WTC11 (cell line): ENCODE measurements at regions not wholly inside any gene's neighbourhood (a gene's known extent, or its start where the extent isn't known, plus 50 kb on each side); places are given as distances from the start of the nearest gene placed in this dataset.

Experiments used
- ATAC-seq: fragments of 200-7000 bp; cut with Tn5 transposase; 2 replicates; pipeline ENCODE4 v1.10.0; 2021; ENCODE audit warnings: mild to moderate bottlenecking, moderate library complexity
- CTCF ChIA-PET: fragments of 300-600 bp; sonication (Branson Sonifier 250); formaldehyde crosslinking; loops from one replicate; lab custom pipeline; 2021; ENCODE audit warnings: antibody characterized with exemption; lab: Charles Lee
- POLR2A ChIA-PET: fragments of 350-600 bp; sonication (Branson Sonifier 250); formaldehyde crosslinking; loops from one replicate; lab custom pipeline; 2021; ENCODE audit warnings: antibody characterized with exemption; lab: Charles Lee
- DNase-seq: peaks from one replicate; pipeline ENCODE4 v3.0.0; 2021; ENCODE audit warnings: low spot score
- H3K27ac Mint-ChIP-seq: 2 replicates; pipeline ENCODE4 v1.8.0; 2021; ENCODE audit warnings: mixed read lengths
- H3K27me3 Mint-ChIP-seq: 2 replicates; pipeline ENCODE4 v1.8.0; 2021; ENCODE audit warnings: low read depth, mild to moderate bottlenecking, moderate library complexity, mixed read lengths
- H3K36me3 Mint-ChIP-seq: 2 replicates; pipeline ENCODE4 v1.8.0; 2021; ENCODE audit warnings: mixed read lengths
- H3K4me1 Mint-ChIP-seq: 2 replicates; pipeline ENCODE4 v1.8.0; 2022; ENCODE audit warnings: mixed read lengths
- H3K4me3 Mint-ChIP-seq: 2 replicates; pipeline ENCODE4 v1.8.0; 2021; ENCODE audit warnings: mild to moderate bottlenecking, moderate library complexity, mixed read lengths
- H3K9me3 Mint-ChIP-seq: 2 replicates; pipeline ENCODE4 v1.8.0; 2021; ENCODE audit warnings: mixed read lengths
- ARID4B ChIP-seq: sonication (generic); formaldehyde crosslinking; IDR thresholded peaks from 2 replicates; pipeline ENCODE4 v1.8.0; 2023; ENCODE audit warnings: missing genetic modification reagents, mild to moderate bottlenecking, borderline replicate concordance
- ATF1 ChIP-seq: sonication (generic); formaldehyde crosslinking; IDR thresholded peaks from 2 replicates; pipeline ENCODE4 v1.8.1; 2023; ENCODE audit warnings: mild to moderate bottlenecking, moderate library complexity, missing genetic modification reagents
- ATF6 ChIP-seq: sonication (generic); formaldehyde crosslinking; IDR thresholded peaks from 2 replicates; pipeline ENCODE4 v1.8.1; 2023; ENCODE audit warnings: mild to moderate bottlenecking, missing genetic modification reagents
- CDX4 ChIP-seq: fragments of 250-450 bp; sonication (Bioruptor Pico); IDR thresholded peaks from 2 replicates; pipeline ENCODE4 v1.9.0; 2021; ENCODE audit warnings: moderate library complexity, mild to moderate bottlenecking, inconsistent platforms, borderline replicate concordance
- ESRRA ChIP-seq: sonication (generic); formaldehyde crosslinking; IDR thresholded peaks from 2 replicates; pipeline ENCODE4 v1.8.1; 2022; ENCODE audit warnings: mild to moderate bottlenecking, missing genetic modification reagents, borderline replicate concordance
- MYBL2 ChIP-seq: sonication (generic); formaldehyde crosslinking; IDR thresholded peaks from 2 replicates; pipeline ENCODE4 v1.8.1; 2023; ENCODE audit warnings: mild to moderate bottlenecking, moderate library complexity, missing genetic modification reagents
- NR2C2 ChIP-seq: sonication (generic); formaldehyde crosslinking; IDR thresholded peaks from 2 replicates; pipeline ENCODE4 v1.8.0; 2022; ENCODE audit warnings: mild to moderate bottlenecking, missing genetic modification reagents
- PRRX2 ChIP-seq: fragments of 250-450 bp; sonication (Bioruptor Pico); IDR thresholded peaks from 2 replicates; pipeline ENCODE4 v1.8.0; 2021; ENCODE audit warnings: mild to moderate bottlenecking
- SMAD4 ChIP-seq: sonication (generic); formaldehyde crosslinking; IDR thresholded peaks from 2 replicates; pipeline ENCODE4 v1.8.0; 2022; ENCODE audit warnings: mild to moderate bottlenecking, missing genetic modification reagents
- USF2 ChIP-seq: sonication (generic); formaldehyde crosslinking; IDR thresholded peaks from 2 replicates; pipeline ENCODE4 v1.8.1; 2023; ENCODE audit warnings: mild to moderate bottlenecking, missing genetic modification reagents, moderate library complexity
- ZNF138 ChIP-seq: sonication (generic); formaldehyde crosslinking; conservative IDR thresholded peaks from 2 replicates; pipeline ENCODE4 v1.8.1; 2022; ENCODE audit warnings: mild to moderate bottlenecking, moderate library complexity, missing genetic modification reagents
- ZNF416 ChIP-seq: fragments of 250-450 bp; sonication (Bioruptor Pico); IDR thresholded peaks from 2 replicates; pipeline ENCODE4 v1.9.0; 2021; ENCODE audit warnings: mild to moderate bottlenecking, inconsistent platforms
- ZNF671 ChIP-seq: fragments of 250-450 bp; sonication (Bioruptor Pico); IDR thresholded peaks from 2 replicates; pipeline ENCODE4 v1.8.0; 2021; ENCODE audit warnings: mild to moderate bottlenecking
- TF ChIP-seq, protein P1 (sequence below): sonication (generic); formaldehyde crosslinking; IDR thresholded peaks from 2 replicates; pipeline ENCODE4 v1.8.0; 2023; ENCODE audit warnings: missing genetic modification reagents
- TF ChIP-seq, protein P2 (sequence below): sonication (generic); formaldehyde crosslinking; conservative IDR thresholded peaks from 2 replicates; pipeline ENCODE4 v1.8.1; 2023; ENCODE audit warnings: mild to moderate bottlenecking, low read depth, missing genetic modification reagents, moderate library complexity
- TF ChIP-seq, protein P3 (sequence below): fragments of 200-600 bp; IDR thresholded peaks from 2 replicates; pipeline ENCODE4 v1.8.0; 2022; ENCODE audit warnings: antibody characterized with exemption

DNA sequence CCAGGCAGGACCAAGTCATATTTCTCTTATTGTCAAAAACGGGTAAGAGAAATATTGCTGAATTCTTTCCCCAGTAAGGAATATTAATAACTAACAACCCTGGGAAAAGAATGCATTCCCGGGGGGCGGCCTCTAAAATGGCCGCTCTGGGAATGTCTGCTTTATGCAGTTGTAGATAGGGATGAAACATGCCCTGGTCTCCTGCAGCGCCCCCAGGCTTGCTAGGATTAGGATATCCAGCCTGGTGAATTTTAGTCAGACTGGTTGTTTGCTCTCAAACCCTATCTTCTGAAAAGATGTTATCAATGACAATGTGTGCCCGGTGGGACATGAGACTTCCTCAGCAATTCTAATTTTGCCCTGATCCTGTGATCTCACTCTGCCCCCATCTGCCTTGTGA is 448.1 kb downstream of the PTH2R start (continued):
- TF ChIP-seq ARID4B (CRISPR knock-in tag) (no peak), SMAD4 (CRISPR knock-in tag) (no peak)
- TF ChIP-seq, protein P1, sequence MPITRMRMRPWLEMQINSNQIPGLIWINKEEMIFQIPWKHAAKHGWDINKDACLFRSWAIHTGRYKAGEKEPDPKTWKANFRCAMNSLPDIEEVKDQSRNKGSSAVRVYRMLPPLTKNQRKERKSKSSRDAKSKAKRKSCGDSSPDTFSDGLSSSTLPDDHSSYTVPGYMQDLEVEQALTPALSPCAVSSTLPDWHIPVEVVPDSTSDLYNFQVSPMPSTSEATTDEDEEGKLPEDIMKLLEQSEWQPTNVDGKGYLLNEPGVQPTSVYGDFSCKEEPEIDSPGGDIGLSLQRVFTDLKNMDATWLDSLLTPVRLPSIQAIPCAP (CRISPR knock-in tag) = no peak

DNA sequence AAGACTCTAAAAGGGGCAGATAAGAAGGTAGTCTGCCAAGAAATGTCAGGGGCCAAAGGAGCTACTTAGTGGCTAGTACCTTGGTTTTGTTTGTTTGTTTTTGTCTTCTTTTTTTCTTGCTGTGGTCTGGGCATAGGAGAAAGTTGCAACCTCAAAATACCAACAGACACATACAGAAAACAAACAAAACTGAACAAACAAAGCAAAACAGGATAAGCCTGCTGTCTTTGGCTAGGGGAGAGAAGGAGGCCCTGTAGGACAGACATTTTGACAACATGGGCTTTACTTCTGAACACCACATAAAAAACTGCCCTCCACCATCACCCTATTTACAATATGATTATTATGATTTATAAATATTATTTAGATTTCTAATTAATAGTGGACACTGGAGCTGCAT is 460.8 kb downstream of the PTH2R start:
- Mint-ChIP-seq H3K4me3 (no peak overlapping the region), H3K27me3 (no peaks in the 10 kb centered on the region), H3K27ac (no peak overlapping the region), H3K36me3 (no peaks in the 10 kb centered on the region; the same call in 1 of the 2 replicates), H3K9me3 (peaks cover 13% of the 10 kb centered on the region)
- ATAC-seq = no peak
- CTCF ChIA-PET = no interaction called here
- TF ChIP-seq ESRRA (CRISPR knock-in tag) (no peak), ZNF138 (CRISPR knock-in tag) (no peak), CDX4 (no peak), USF2 (no peak), ATF6 (CRISPR knock-in tag) (no peak), MYBL2 (CRISPR knock-in tag) (no peak), ZNF416 (CRISPR knock-in tag) (no peak), ZNF671 (no peak), ATF1 (CRISPR knock-in tag) (no peak), PRRX2 (no peak), NR2C2 (CRISPR knock-in tag) (no peak)
- TF ChIP-seq, protein P2, sequence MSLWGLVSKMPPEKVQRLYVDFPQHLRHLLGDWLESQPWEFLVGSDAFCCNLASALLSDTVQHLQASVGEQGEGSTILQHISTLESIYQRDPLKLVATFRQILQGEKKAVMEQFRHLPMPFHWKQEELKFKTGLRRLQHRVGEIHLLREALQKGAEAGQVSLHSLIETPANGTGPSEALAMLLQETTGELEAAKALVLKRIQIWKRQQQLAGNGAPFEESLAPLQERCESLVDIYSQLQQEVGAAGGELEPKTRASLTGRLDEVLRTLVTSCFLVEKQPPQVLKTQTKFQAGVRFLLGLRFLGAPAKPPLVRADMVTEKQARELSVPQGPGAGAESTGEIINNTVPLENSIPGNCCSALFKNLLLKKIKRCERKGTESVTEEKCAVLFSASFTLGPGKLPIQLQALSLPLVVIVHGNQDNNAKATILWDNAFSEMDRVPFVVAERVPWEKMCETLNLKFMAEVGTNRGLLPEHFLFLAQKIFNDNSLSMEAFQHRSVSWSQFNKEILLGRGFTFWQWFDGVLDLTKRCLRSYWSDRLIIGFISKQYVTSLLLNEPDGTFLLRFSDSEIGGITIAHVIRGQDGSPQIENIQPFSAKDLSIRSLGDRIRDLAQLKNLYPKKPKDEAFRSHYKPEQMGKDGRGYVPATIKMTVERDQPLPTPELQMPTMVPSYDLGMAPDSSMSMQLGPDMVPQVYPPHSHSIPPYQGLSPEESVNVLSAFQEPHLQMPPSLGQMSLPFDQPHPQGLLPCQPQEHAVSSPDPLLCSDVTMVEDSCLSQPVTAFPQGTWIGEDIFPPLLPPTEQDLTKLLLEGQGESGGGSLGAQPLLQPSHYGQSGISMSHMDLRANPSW (CRISPR knock-in tag) = no peak
- TF ChIP-seq, protein P3, sequence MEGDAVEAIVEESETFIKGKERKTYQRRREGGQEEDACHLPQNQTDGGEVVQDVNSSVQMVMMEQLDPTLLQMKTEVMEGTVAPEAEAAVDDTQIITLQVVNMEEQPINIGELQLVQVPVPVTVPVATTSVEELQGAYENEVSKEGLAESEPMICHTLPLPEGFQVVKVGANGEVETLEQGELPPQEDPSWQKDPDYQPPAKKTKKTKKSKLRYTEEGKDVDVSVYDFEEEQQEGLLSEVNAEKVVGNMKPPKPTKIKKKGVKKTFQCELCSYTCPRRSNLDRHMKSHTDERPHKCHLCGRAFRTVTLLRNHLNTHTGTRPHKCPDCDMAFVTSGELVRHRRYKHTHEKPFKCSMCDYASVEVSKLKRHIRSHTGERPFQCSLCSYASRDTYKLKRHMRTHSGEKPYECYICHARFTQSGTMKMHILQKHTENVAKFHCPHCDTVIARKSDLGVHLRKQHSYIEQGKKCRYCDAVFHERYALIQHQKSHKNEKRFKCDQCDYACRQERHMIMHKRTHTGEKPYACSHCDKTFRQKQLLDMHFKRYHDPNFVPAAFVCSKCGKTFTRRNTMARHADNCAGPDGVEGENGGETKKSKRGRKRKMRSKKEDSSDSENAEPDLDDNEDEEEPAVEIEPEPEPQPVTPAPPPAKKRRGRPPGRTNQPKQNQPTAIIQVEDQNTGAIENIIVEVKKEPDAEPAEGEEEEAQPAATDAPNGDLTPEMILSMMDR = no peak
- TF ChIP-seq, all 79 proteins: peak for 0
- H3K4me1 Mint-ChIP-seq = no peaks in the 10 kb centered on the region
- POLR2A ChIA-PET = no interaction called here
- no peak for DNase-seq
